ENCODE measurements at regions not wholly inside any gene's neighbourhood (a gene's known extent, or its start where the extent isn't known, plus 50 kb on each side); places are given as distances from the start of the nearest gene placed in this dataset.

GRCh38 chr3:30355622-30356021 lies 250.8 kb upstream of the TGFBR2 start:
- TF ChIP-seq E2F4 (CRISPR knock-in tag; IDR thresholded peaks at IDR 0.05; ENCODE audit: borderline replicate concordance, low read depth) (no peak), ZSCAN18 (CRISPR knock-in tag; IDR thresholded peaks at IDR 0.05) (no peak)
- DNase-seq (ENCODE audit: low spot score) (no peak), ATAC-seq (no peak)
- CTCF ChIA-PET = no interaction called here
- POLR2A ChIA-PET = no interaction called here
- H3K4me1 Mint-ChIP-seq = peaks cover 5% of the 10 kb centered on the region; the same call in 1 of the 2 replicates
- no peak overlapping the region for H3K4me3 Mint-ChIP-seq
- no peaks in the 10 kb centered on the region for H3K27me3 Mint-ChIP-seq (ENCODE audit: low read depth)
- no peaks in the 10 kb centered on the region for H3K36me3 Mint-ChIP-seq
- H3K27ac Mint-ChIP-seq = no peak overlapping the region
- H3K9me3 Mint-ChIP-seq = no peaks in the 10 kb centered on the region

GRCh38 chr3:30356866-30357753 lies 249.3 kb upstream of the TGFBR2 start:
- no peaks in the 10 kb centered on the region for H3K27me3 Mint-ChIP-seq (ENCODE audit: low read depth)
- H3K27ac Mint-ChIP-seq = no peak overlapping the region
- no peak overlapping the region for H3K4me3 Mint-ChIP-seq
- H3K9me3 Mint-ChIP-seq = no peaks in the 10 kb centered on the region
- CTCF ChIA-PET = no interaction called here
- H3K36me3 Mint-ChIP-seq = no peaks in the 10 kb centered on the region
- H3K4me1 Mint-ChIP-seq = peaks cover 5% of the 10 kb centered on the region; the same call in 1 of the 2 replicates
- DNase-seq (ENCODE audit: low spot score) = no peak
- POLR2A ChIA-PET = no interaction called here
- TF ChIP-seq NFE2L1 (CRISPR knock-in tag; IDR thresholded peaks at IDR 0.05) (no peak), ZNF425 (CRISPR knock-in tag; conservative IDR thresholded peaks at IDR 0.05) (no peak), ELF4 (CRISPR knock-in tag; IDR thresholded peaks at IDR 0.05; ENCODE audit: low read depth) (no peak), ATF3 (CRISPR knock-in tag; conservative IDR thresholded peaks at IDR 0.05) (no peak), RELA (CRISPR knock-in tag; IDR thresholded peaks at IDR 0.05; ENCODE audit: borderline replicate concordance) (no peak), ZBTB43 (CRISPR knock-in tag; IDR thresholded peaks at IDR 0.05) (no peak), E2F5 (CRISPR knock-in tag; IDR thresholded peaks at IDR 0.05) (no peak), ZNF281 (CRISPR knock-in tag; IDR thresholded peaks at IDR 0.05) (no peak), JUN (CRISPR knock-in tag; IDR thresholded peaks at IDR 0.05) (no peak), MAX (CRISPR knock-in tag; IDR thresholded peaks at IDR 0.05) (no peak)
- no peak for ATAC-seq
